IMR-90 (cell line): ENCODE measurements at regions not wholly inside any gene's neighbourhood (a gene's known extent, or its start where the extent isn't known, plus 50 kb on each side); places are given as distances from the start of the nearest gene placed in this dataset.

Source experiments
- BHLHE40 ChIP-seq: fragments of 150-350 bp; IDR thresholded peaks from 2 replicates; pipeline ENCODE4 v1.6.1; 2016; ENCODE audit warnings: mild to moderate bottlenecking, low read depth, low read length
- MAFK ChIP-seq: IDR thresholded peaks from 2 replicates; pipeline ENCODE4 v1.6.1; 2012; ENCODE audit warnings: low read depth, low read length, improper control_type of control experiment
- MAZ ChIP-seq: IDR thresholded peaks from 2 replicates; pipeline ENCODE4 v1.6.1; 2012; ENCODE audit warnings: low read depth, mild to moderate bottlenecking, low read length, improper control_type of control experiment, moderate library complexity, borderline replicate concordance
- MXI1 ChIP-seq: IDR thresholded peaks from 2 replicates; pipeline ENCODE4 v1.6.1; 2012; ENCODE audit warnings: low read depth, mild to moderate bottlenecking, low read length, moderate library complexity, borderline replicate concordance
- POLR2A ChIP-seq: IDR thresholded peaks from 2 replicates; pipeline ENCODE4 v1.6.1; 2012; ENCODE audit warnings: mild to moderate bottlenecking, low read depth, low read length
- RAD21 ChIP-seq: IDR thresholded peaks from 2 replicates; pipeline ENCODE4 v1.6.1; 2012; ENCODE audit warnings: low read length, improper control_type of control experiment
- RFX5 ChIP-seq: IDR thresholded peaks from 2 replicates; pipeline ENCODE4 v1.8.0; 2012; ENCODE audit warnings: low read depth, mild to moderate bottlenecking, low read length, moderate library complexity
- USF2 ChIP-seq: fragments of 150-350 bp; IDR thresholded peaks from 2 replicates; pipeline ENCODE4 v1.6.1; 2017; ENCODE audit warnings: mild to moderate bottlenecking, antibody characterized with exemption, low read length, low read depth
- TF ChIP-seq, protein P1 (sequence below): conservative IDR thresholded peaks from 2 replicates; pipeline ENCODE4 v1.5.1; 2012; ENCODE audit warnings: mild to moderate bottlenecking, low read depth, low read length, improper control_type of control experiment

GRCh38 chr2:76257802-76258201, 547.1 kb upstream of the GCFC2 start:
- TF ChIP-seq, protein P1, sequence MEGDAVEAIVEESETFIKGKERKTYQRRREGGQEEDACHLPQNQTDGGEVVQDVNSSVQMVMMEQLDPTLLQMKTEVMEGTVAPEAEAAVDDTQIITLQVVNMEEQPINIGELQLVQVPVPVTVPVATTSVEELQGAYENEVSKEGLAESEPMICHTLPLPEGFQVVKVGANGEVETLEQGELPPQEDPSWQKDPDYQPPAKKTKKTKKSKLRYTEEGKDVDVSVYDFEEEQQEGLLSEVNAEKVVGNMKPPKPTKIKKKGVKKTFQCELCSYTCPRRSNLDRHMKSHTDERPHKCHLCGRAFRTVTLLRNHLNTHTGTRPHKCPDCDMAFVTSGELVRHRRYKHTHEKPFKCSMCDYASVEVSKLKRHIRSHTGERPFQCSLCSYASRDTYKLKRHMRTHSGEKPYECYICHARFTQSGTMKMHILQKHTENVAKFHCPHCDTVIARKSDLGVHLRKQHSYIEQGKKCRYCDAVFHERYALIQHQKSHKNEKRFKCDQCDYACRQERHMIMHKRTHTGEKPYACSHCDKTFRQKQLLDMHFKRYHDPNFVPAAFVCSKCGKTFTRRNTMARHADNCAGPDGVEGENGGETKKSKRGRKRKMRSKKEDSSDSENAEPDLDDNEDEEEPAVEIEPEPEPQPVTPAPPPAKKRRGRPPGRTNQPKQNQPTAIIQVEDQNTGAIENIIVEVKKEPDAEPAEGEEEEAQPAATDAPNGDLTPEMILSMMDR: no peak
- TF ChIP-seq POLR2A (no peak), USF2 (no peak), MAZ (no peak), MXI1 (no peak), RAD21 (no peak), MAFK (no peak), RFX5 (no peak), BHLHE40 (no peak)
